GM12874 (cell line): ENCODE measurements at regions not wholly inside any gene's neighbourhood (a gene's known extent, or its start where the extent isn't known, plus 50 kb on each side); places are given as distances from the start of the nearest gene placed in this dataset.

Experiments
- TF ChIP-seq, protein P1 (sequence below): IDR thresholded peaks from 2 replicates; pipeline ENCODE4 v1.5.1; 2011; ENCODE audit warnings: low read depth, mild to moderate bottlenecking, control low read depth, low read length, moderate library complexity; ENCODE audit not compliant: insufficient read depth

- TF ChIP-seq, protein P1, sequence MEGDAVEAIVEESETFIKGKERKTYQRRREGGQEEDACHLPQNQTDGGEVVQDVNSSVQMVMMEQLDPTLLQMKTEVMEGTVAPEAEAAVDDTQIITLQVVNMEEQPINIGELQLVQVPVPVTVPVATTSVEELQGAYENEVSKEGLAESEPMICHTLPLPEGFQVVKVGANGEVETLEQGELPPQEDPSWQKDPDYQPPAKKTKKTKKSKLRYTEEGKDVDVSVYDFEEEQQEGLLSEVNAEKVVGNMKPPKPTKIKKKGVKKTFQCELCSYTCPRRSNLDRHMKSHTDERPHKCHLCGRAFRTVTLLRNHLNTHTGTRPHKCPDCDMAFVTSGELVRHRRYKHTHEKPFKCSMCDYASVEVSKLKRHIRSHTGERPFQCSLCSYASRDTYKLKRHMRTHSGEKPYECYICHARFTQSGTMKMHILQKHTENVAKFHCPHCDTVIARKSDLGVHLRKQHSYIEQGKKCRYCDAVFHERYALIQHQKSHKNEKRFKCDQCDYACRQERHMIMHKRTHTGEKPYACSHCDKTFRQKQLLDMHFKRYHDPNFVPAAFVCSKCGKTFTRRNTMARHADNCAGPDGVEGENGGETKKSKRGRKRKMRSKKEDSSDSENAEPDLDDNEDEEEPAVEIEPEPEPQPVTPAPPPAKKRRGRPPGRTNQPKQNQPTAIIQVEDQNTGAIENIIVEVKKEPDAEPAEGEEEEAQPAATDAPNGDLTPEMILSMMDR = no peak
Measured at GRCh38 chr2:194382221-194382620, 1274.8 kb upstream of the SLC39A10 start.

DNA sequence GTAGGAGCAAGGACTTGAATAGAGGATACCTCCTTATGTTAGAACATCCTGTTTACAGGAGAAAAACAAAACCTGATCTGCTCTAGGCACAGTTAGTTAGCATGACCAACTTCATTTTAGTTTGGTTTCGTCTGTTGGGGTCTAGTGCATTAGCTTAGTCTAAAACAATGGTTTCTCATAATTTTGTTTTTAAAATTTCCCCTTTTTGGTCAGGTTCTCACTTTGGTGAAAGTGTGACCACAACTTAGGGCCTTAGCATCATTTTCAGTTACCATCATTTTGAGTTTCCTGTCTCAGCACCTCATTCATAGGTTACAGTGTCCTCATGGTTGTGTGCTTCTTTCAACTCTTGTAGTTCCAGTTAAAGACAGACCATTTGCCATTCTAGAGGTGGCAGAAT, 1277.0 kb upstream of the SLC39A10 start:
- TF ChIP-seq, protein P1 = no peak

DNA sequence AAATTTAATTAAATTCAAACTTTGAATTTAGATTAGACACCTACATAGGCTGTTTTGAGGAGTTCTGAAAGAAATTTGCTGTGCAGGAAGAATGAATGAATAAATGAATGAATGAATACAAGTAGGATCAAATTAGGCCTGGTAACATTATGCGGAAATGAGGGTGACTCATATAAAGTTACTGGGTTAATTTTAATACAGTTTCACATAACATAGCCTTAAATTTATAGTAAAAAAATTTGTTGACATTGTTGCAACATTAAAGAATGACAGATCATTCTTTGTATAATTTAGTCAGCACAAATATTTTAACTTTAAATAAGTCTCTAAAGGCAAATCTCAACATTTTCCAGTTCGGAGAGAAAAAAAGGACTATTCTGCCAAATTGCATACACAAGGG, 1293.1 kb upstream of the SLC39A10 start:
- TF ChIP-seq, protein P1 = no peak

DNA sequence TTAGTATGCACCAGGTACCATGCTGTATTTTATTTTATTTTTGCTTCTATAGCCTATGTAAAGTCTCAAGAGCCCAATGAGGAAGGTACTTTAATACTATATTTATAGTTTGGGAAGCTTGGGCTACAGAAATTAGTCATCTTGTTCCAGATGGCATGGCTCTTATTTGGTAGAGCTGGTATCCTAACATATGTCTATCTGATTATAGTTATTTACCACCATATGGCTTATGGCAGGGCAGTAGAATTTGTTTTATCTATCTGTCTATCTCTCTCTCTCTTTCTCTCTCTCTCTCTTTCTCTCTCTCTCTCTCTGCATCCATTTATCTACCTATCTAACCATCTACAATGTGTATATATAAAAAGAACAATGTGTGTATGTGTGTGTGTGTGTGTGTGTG, 1293.7 kb upstream of the SLC39A10 start:
- TF ChIP-seq, protein P1 = no peak

- TF ChIP-seq, protein P1 = no peak
Measured at GRCh38 chr2:194352505-194352904, 1304.5 kb upstream of the SLC39A10 start.

DNA sequence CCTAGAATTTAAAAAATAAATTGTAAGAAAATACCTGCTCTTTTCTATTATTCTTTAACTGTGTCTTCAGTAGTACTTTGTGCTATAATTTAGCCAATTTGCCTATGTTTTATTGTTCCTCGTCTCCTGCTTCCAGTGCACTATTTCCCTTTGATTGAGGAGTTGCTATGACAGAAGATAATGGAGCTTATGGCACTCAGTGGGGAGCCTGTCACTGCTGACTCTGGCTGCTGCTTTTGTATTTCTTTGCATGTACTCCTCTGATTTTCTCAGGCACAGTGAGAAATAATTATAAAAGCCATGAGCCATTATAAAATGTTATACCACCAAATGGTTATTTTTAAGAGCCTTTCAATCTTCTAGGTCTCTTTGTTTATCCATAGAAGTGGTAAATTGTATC, 1310.8 kb upstream of the SLC39A10 start:
- TF ChIP-seq, protein P1 = no peak

DNA sequence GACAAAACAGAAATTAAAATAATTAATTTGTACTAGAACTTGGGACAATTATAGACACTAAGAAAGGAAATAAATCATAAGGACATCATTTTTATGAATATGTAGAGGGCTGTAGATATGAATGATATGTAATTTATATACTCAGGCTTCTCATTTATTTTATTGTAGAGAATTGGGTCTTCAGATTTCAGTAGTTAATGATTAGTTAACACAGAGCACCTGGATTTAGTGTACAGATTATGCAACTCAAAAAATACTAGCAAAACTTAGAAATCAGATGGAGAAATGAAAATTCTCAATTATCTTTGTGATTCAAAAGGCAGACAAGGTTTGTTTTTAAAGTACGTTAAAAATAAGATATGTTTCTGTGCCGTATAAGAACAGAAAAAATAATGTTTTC, 1311.7 kb upstream of the SLC39A10 start:
- TF ChIP-seq, protein P1 = no peak

- TF ChIP-seq, protein P1 = no peak
Measured at GRCh38 chr2:194343167-194343566, 1313.9 kb upstream of the SLC39A10 start.
